ENCODE measurements at regions not wholly inside any gene's neighbourhood (a gene's known extent, or its start where the extent isn't known, plus 50 kb on each side); places are given as distances from the start of the nearest gene placed in this dataset.
"Not testable (repeated sequence)": the region's sequence is repeated elsewhere in the genome, so short reads cannot be mapped to it uniquely, and the experiment has no call there.

DNA sequence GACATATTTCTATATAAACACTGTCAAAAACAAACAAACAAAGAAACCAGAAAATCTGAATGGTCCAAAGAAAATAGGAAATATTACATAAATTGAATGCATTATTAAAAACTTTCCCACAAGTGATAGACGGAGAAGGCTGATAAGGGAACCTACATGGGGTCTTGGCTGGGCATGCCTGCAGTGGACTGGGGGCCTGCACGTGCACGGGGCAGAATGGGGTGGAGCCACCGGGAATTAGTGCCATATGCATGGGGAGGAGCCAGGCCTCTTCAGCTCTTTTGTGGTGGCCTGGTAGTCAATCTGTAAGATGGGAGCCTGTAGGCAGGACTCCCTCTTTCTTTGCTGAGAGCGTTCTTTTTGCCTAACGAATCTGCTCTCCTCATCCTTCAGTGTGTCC, 1031.7 kb upstream of the FBXO33 start:
- DNase-seq, result no peak

DNA sequence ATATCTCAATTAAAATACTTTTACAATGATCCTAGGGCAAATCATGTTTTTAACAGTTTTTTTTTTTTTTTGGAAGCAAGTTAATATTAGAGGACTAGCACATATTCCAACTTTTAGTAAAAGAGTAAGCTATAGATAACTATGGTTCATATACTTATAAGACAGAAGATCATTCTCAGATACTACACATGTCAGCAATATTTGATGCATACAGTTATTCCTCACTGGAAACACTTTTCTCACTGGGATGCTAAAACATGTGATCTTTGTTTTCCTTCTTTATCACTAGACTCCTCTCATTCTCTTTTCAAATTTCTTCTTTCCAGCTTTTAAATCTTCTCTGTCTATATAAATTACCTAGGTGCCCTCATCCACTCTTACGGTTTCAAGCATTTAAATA, 1020.4 kb upstream of the FBXO33 start:
- DNase-seq, result no peak

DNA sequence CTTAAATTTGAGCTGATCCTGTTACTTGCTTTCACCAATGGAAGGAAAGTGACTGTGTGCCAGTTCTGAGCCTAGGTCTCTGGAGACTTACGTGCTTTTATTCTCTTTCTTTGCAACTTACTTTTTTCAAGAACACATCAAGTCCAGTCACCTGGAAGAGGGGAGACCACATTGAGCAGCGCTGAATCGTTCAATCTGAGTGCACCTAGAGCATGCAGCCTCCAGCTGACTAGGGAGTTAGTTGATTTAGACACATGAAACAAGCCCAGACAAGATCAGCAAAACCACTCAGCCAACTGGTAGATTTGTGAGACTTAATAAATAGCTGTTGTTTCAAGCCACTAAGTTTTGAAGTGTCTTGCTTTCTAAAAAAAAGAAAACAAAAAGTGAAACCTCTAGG, 1014.8 kb upstream of the FBXO33 start:
- peak; percentile 69 for DNase-seq

- DNase-seq, result no peak
Measured at GRCh38 chr14:40445020-40445419, 1012.8 kb upstream of the FBXO33 start.

- no peak for DNase-seq
Measured at GRCh38 chr14:40436551-40436950, 1004.3 kb upstream of the FBXO33 start.

DNA sequence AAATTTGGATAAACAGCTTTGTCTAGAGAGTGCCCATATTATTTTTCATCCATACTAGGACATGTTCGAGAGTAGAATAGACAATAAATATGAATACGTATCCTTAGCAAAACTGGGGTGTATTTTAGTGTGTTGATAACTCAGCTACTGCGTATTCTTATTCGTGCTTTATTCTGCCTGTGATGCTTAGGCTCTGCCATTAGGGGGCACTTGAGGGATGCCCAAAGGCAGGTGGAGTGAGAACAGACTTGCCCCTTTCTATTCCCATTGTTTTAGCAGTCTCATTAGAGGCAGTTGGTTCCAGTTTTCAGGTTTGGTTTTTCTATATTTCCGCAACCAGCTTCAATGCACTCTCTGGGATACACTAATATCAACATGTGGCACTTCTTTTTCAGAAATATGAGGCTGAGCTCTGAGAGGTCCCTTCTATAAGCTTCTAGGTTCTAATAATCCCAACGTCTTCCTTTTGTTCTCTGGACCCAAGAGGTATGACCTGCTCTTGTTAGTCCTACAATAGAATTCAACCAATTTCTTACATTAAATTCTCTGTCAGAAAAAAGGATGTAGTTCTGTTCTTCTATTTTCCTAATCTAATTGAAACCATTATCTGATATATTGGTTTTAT, 985.7 kb upstream of the FBXO33 start:
- DNase-seq, result peak; percentile 34

DNA sequence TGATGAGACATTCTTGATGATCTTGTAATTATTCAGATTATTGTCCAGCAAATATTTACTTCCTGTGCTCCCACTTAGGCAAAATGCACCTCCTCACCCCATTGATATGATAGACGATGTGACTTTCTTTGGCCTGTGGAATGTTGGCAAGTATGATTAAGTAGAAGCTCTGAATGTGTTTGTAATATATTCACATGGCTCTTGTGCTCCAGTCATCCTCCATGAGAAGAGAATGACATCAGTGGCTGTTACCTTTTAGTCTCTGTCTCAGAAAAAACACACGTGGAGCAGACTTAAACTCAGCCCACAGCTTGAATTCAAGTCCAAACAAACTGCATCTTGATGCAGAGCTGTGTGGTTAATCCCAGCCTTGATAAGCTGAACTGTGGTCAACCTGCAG, 984.3 kb upstream of the FBXO33 start:
- DNase-seq, result no peak

DNA sequence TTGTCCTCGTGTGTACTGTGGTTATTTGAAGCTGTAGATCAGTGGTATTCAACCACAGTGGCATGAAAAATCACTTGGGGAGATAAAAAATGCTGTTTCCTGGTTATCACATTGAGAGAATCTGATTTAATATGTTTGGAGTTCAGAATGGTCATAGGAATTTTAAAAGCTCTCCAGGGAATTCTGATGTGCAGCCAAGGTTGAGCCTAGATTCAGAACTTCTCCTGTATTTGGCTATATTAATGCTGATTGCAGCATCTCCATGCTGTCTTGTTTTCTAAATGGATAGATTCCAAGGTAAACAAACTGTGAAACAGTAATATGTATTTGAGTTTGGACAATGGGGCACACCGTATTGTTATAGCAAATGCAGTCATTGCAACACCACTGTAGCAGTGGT, 982.2 kb upstream of the FBXO33 start:
- DNase-seq, result peak; percentile 12

DNA sequence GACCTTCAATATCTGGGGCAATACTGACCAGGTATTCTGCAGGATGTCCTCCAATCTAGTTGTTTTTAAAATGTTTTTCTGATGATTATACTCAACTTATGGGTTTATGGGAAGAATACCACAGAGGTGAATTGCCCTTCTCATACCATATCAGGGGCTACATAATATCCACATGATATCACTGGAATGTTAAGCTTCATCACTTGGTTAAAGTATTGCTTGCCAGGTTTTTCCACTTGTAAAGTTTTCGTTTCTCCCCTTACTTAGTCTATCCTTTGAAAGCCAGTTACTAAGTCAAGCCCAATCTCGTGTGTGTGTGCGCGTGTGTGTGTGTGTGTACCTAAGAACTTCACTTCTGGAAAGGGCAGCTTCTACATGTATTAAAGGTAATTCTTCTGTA, 980.9 kb upstream of the FBXO33 start:
- no peak for DNase-seq

GRCh38 chr14:40410708-40411107, 978.5 kb upstream of the FBXO33 start:
- no peak for DNase-seq

DNA sequence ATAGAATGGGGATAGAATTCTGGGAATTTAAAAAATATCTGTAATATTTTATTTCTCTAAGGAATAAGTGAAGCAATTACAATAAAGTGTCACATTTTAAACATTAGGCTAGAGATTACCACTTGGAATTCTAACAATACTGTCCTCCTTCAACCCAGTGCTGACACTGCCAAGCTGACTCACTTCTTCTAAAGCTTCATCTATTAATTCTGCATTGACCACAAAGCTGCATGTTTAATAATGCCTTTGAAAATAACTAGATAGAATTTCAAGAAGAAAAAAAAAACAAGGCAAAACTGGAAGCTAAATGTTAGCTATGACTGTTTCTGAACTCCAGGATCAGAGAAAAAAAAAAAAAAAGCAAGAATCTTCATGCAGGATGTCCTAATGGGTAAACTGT, 970.7 kb upstream of the FBXO33 start:
- DNase-seq, result no peak

- no peak for DNase-seq
Measured at GRCh38 chr14:40398981-40399380, 966.7 kb upstream of the FBXO33 start.

GRCh38 chr14:40394634-40395340, 962.6 kb upstream of the FBXO33 start:
- no peak for DNase-seq

- DNase-seq, result no peak
Measured at GRCh38 chr14:40393143-40393542, 960.9 kb upstream of the FBXO33 start.

DNA sequence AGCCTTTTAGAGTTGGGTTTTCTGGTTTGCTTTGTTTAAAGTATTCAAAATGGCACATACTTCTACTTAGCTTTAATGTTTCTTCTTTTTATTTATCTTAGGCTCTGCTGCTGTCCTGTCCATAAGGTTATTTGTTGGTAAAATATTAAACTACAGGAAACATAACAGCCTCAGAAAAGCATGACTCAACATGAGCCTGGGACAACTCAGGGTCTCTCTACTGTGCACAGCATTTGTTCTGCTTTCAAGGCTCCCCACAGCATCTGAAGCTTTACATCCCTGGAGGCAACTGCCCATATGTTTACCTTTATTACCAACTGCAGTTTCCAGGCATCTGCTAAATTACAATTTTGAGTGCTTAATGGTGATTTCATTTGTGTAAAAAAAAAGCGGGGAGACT, 954.2 kb upstream of the FBXO33 start:
- DNase-seq, result no peak

GRCh38 chr14:40374221-40374620, 942.0 kb upstream of the FBXO33 start:
- DNase-seq, result no peak

GRCh38 chr14:40371011-40371410, 938.8 kb upstream of the FBXO33 start:
- DNase-seq, result no peak

- peak; percentile 48 for DNase-seq
Measured at GRCh38 chr14:40368314-40368713, 936.1 kb upstream of the FBXO33 start.

DNA sequence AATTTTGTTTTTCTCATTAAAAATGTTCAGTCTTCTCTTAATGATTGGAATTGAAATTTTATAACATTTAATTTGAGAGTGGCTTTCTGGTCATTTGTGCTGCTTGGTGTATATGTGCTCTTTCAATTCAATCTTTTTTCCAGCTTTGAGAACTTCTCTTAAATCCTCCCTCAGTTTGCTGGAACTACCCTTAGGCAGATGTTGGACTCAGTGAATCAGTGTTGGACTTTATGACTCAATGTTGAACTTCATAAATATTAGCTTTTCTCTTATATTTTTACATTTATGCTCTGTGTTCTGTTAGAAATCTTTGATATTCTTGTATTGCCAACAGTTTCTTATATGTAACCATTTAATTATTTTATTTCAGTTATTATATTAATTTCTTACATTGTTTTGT, 935.5 kb upstream of the FBXO33 start:
- DNase-seq, result no peak

GRCh38 chr14:40365305-40365704, 933.1 kb upstream of the FBXO33 start:
- no peak for DNase-seq

- DNase-seq, result no peak
Measured at GRCh38 chr14:40362856-40363255, 930.6 kb upstream of the FBXO33 start.

DNA sequence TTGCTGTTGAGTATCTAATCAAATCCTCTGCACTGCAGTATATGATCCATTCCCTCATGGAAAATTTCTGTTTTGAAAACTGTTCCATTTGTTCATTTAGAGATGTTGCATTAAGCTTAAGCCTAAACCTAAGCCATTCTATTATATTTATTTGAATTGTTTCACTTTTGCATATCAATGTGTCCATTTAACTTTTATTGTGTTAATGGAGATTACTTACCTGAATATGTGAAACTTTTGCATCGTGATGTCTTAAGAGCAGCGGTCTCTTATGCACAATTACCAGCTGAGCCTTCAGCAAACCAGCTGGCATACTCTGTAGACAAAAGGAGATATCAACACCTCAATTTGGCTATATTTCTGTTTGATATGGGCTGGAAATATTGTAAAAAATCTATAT, 922.5 kb upstream of the FBXO33 start:
- no peak for DNase-seq

- not testable (repeated sequence) for DNase-seq
Measured at GRCh38 chr14:40348104-40348503, 915.9 kb upstream of the FBXO33 start.

GRCh38 chr14:40347675-40348074, 915.4 kb upstream of the FBXO33 start:
- DNase-seq, result no peak

GRCh38 chr14:40346275-40346674, 914.0 kb upstream of the FBXO33 start:
- DNase-seq, result no peak
